ENCODE measurements at regions not wholly inside any gene's neighbourhood (a gene's known extent, or its start where the extent isn't known, plus 50 kb on each side); places are given as distances from the start of the nearest gene placed in this dataset.

DNA sequence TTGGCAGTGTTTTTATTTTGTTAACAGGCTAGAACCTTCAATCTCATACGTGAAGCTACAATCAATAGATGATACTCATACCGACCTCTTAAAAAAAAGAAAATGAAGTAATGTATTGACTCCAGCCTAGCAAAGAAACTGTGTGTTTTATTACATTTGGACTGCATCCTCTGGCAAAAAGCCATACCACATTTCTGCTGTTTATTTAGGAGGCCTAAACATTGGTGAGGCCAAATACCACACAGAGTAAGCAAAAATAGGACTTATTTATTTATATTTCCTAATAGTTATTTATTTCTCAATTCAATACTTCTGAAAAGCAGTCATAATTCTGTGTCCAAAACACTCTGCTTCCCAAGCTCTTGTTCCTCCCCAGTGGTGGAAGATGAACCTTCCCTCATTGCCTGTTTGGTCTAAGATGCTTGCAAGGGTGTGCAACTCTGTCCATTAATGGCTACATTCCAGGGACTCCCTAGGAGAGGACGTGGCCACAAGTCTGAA lies 398.8 kb upstream of the KLF6 start:
- no peak for DNase-seq
- Mint-ChIP-seq H3K36me3 (peaks cover 4% of the 10 kb centered on the region), H3K27ac (no peak overlapping the region), H3K4me3 (no peak overlapping the region), H3K27me3 (no peaks in the 10 kb centered on the region), H3K4me1 (peaks cover 22% of the 10 kb centered on the region), H3K9me3 (peaks cover 3% of the 10 kb centered on the region)
- ATAC-seq (ENCODE audit: low read depth) = no peak
- POLR2A ChIA-PET = no interaction called here

DNA sequence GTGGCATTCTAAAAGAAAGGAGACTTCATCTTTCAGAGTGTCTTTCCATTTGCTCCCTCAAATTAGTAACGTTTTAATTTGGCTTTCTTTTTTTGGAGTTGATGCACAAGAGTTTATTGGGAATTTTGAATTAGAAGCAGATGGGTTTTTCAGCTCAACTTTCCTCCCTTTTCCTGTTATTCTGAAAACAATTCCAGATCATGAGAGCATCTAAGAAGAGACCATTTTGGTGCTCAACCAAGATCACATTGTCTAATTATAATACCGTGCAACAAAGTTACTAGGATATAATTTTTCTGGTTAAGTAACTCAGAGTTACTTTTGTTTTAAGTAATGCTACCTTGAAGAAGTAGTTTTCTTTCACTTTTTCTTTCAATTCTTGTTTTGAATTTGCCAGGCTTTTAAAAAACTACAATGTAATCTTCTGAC lies 396.6 kb upstream of the KLF6 start:
- ATAC-seq (ENCODE audit: low read depth) = peak; percentile 39
- H3K27me3 Mint-ChIP-seq = no peaks in the 10 kb centered on the region
- peak overlapping the region; percentile 51 for H3K4me3 Mint-ChIP-seq
- H3K36me3 Mint-ChIP-seq = peaks cover 4% of the 10 kb centered on the region
- peaks cover 16% of the 10 kb centered on the region for H3K4me1 Mint-ChIP-seq
- POLR2A ChIA-PET = interaction anchor here (0.6 kb wide), 1 partner anchor 372 kb away, joined by 4 read pairs; no protein-coding TSS in a partner anchor
- no peak for DNase-seq
- peak overlapping the region; percentile 66 for H3K27ac Mint-ChIP-seq
- H3K9me3 Mint-ChIP-seq = peaks cover 3% of the 10 kb centered on the region

- Mint-ChIP-seq H3K4me3 (peak overlapping the region; percentile 51), H3K27me3 (no peaks in the 10 kb centered on the region), H3K9me3 (peaks cover 3% of the 10 kb centered on the region), H3K36me3 (peaks cover 4% of the 10 kb centered on the region), H3K27ac (no peak overlapping the region), H3K4me1 (peaks cover 16% of the 10 kb centered on the region)
- ATAC-seq (ENCODE audit: low read depth) (no peak), DNase-seq (no peak)
- POLR2A ChIA-PET = no interaction called here
Measured at GRCh38 chr10:4181081-4181480, 396.1 kb upstream of the KLF6 start.

DNA sequence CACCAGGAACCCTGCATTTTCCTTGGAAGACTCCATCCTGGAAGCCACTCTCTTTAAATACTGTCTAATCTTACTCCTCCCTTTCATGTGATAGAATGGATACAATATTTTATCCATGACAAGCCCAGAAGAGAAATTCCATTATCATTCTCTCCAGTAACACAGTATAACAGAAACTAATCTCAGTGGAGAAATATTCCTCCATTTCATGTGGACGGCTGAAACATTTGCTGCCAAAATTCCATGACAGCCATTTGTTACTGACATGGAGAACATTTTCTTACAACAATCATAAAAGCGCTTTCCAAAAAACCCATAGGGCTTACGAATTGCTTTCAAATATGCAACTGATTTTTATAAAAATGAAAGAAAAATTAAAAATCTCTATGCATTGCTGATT lies 392.8 kb upstream of the KLF6 start:
- DNase-seq = no peak
- no peak overlapping the region for H3K27ac Mint-ChIP-seq
- ATAC-seq (ENCODE audit: low read depth) = no peak
- POLR2A ChIA-PET = no interaction called here
- peaks cover 4% of the 10 kb centered on the region for H3K36me3 Mint-ChIP-seq
- H3K27me3 Mint-ChIP-seq = peaks cover 3% of the 10 kb centered on the region
- peaks cover 13% of the 10 kb centered on the region for H3K4me1 Mint-ChIP-seq
- H3K9me3 Mint-ChIP-seq = peaks cover 4% of the 10 kb centered on the region
- H3K4me3 Mint-ChIP-seq = no peak overlapping the region

GRCh38 chr10:4176500-4177281 lies 391.7 kb upstream of the KLF6 start:
- no peak overlapping the region for H3K27ac Mint-ChIP-seq

GRCh38 chr10:4174197-4174596 lies 389.2 kb upstream of the KLF6 start:
- no peak for DNase-seq
- Mint-ChIP-seq H3K9me3 (peaks cover 9% of the 10 kb centered on the region), H3K4me1 (peaks cover 2% of the 10 kb centered on the region), H3K4me3 (no peak overlapping the region), H3K36me3 (peaks cover 5% of the 10 kb centered on the region), H3K27me3 (peaks cover 3% of the 10 kb centered on the region), H3K27ac (no peak overlapping the region)
- no peak for ATAC-seq (ENCODE audit: low read depth)
- POLR2A ChIA-PET = no interaction called here

More at GRCh38 chr10:4176500-4177281, 391.7 kb upstream of the KLF6 start:
- peaks cover 3% of the 10 kb centered on the region for H3K27me3 Mint-ChIP-seq
- H3K9me3 Mint-ChIP-seq = peaks cover 9% of the 10 kb centered on the region
- peaks cover 9% of the 10 kb centered on the region for H3K36me3 Mint-ChIP-seq
- POLR2A ChIA-PET = no interaction called here
- no peak overlapping the region for H3K4me3 Mint-ChIP-seq
- peaks cover 8% of the 10 kb centered on the region for H3K4me1 Mint-ChIP-seq
- no peak for ATAC-seq (ENCODE audit: low read depth)
- DNase-seq = no peak

DNA sequence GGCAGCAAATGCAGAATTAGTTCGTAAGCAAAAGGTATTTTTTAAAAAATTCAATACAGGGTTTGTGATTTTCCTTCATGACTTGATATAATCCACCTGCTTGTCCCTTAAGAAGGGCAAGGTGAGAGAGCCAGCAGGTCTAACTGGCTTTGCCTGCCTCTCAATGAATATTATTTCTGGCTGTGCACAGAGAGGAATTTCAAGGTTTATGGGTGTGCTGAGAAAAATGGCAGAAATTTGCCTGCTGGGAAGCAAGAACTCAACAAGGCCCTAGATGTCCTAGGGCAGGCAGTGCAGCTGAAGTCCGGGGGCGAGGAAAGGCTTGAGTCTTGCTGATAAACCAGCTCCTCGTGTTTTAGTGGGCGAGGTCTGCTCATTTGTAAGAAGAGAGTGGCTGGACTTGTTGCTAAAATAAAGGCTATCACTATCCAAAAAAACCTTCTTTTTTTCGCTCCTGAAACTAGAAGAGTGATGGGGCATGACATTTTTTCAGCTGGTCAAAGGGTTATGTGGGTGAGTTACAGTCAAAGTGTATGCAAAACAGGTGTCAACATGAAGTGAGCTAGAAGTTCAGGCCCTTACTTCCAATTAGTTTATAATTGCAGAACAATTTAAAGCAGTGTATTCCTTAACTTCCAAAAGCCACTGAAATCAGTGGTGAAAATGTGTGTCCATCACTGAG lies 385.8 kb upstream of the KLF6 start:
- ATAC-seq (ENCODE audit: low read depth) (no peak), DNase-seq (no peak)
- H3K27me3 Mint-ChIP-seq = peaks cover 3% of the 10 kb centered on the region
- peaks cover 5% of the 10 kb centered on the region for H3K36me3 Mint-ChIP-seq
- peaks cover under 1% of the 10 kb centered on the region for H3K4me1 Mint-ChIP-seq
- H3K27ac Mint-ChIP-seq = no peak overlapping the region
- H3K4me3 Mint-ChIP-seq = no peak overlapping the region
- peaks cover 9% of the 10 kb centered on the region for H3K9me3 Mint-ChIP-seq
- POLR2A ChIA-PET = no interaction called here

GRCh38 chr10:4170181-4170580 lies 385.2 kb upstream of the KLF6 start:
- no peaks in the 10 kb centered on the region for H3K4me1 Mint-ChIP-seq
- no peak for DNase-seq
- peaks cover 9% of the 10 kb centered on the region for H3K9me3 Mint-ChIP-seq
- peaks cover 5% of the 10 kb centered on the region for H3K36me3 Mint-ChIP-seq
- no peak for ATAC-seq (ENCODE audit: low read depth)
- peaks cover 3% of the 10 kb centered on the region for H3K27me3 Mint-ChIP-seq
- H3K4me3 Mint-ChIP-seq = no peak overlapping the region
- H3K27ac Mint-ChIP-seq = peak overlapping the region; percentile 40
- POLR2A ChIA-PET = no interaction called here

GRCh38 chr10:4169448-4169847 lies 384.4 kb upstream of the KLF6 start:
- H3K4me3 Mint-ChIP-seq = no peak overlapping the region
- POLR2A ChIA-PET = no interaction called here

GRCh38 chr10:4167216-4167615 lies 382.2 kb upstream of the KLF6 start:
- Mint-ChIP-seq H3K4me1 (no peaks in the 10 kb centered on the region), H3K36me3 (peaks cover 7% of the 10 kb centered on the region), H3K27ac (no peak overlapping the region), H3K9me3 (peaks cover 11% of the 10 kb centered on the region), H3K27me3 (no peaks in the 10 kb centered on the region), H3K4me3 (no peak overlapping the region)
- ATAC-seq (ENCODE audit: low read depth) (no peak), DNase-seq (no peak)
- POLR2A ChIA-PET = no interaction called here

More at GRCh38 chr10:4169448-4169847, 384.4 kb upstream of the KLF6 start:
- Mint-ChIP-seq H3K36me3 (peaks cover 8% of the 10 kb centered on the region), H3K9me3 (peaks cover 15% of the 10 kb centered on the region), H3K4me1 (no peaks in the 10 kb centered on the region), H3K27me3 (peaks cover 3% of the 10 kb centered on the region), H3K27ac (no peak overlapping the region)
- DNase-seq (no peak), ATAC-seq (ENCODE audit: low read depth) (no peak)

DNA sequence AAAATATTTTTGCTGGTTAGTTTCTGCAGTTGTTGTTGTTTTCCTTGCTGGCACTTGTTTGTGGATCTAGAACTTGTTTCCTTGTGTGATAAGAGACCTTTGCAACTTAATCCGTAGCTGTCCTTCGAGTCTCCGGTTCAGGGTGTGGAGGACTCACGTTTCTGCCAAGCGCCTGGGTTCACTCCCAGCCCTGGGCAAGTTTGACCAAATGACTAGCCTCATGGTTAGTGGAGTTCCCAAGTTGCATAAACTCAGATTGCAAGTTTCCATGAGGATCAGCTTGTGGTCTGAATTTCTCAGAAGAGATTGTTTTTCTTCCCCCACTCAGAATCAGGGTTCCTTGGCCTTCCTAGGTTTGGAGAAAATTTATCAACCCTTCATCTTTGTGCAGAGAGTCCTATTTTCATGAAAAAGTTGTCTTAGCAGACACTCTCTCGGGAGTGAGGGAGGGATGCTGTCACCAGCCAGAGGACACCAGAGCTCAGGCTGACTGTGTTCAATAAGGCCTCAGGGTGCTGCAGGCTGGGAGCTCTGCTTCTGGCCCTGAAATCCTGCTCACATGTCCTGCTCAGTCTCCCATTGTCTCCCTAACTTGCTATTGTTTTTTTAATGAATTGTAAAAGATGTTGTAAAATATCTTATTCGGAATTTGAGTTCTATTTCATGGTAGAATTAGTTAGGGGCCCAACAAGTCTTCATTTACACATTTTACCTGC lies 377.7 kb upstream of the KLF6 start:
- Mint-ChIP-seq H3K27me3 (no peaks in the 10 kb centered on the region), H3K9me3 (peaks cover 11% of the 10 kb centered on the region), H3K36me3 (peaks cover 10% of the 10 kb centered on the region), H3K27ac (no peak overlapping the region), H3K4me3 (no peak overlapping the region), H3K4me1 (peaks cover 3% of the 10 kb centered on the region)
- POLR2A ChIA-PET = no interaction called here
- no peak for DNase-seq
- no peak for ATAC-seq (ENCODE audit: low read depth)

DNA sequence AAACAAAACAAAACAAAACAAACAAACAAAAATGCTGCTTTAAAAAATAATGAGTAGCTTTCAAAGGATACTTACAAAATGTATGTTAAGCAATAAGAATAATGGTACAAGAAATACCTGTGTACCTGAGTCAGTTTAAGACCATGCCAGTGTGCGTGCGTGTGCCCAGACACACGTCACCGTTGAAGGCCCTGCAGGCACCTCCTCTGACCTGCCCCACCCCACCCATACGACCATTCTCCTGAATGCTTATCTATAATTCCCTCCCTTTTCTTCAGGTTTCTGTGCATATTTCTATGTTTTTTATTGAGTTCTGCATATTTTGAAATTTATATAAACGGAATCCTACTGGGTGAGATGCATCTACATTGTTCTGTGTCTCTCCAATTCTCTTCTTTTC lies 374.2 kb upstream of the KLF6 start:
- POLR2A ChIA-PET = no interaction called here
- H3K4me3 Mint-ChIP-seq = no peak overlapping the region
- DNase-seq = no peak
- no peak for ATAC-seq (ENCODE audit: low read depth)
- peaks cover 10% of the 10 kb centered on the region for H3K36me3 Mint-ChIP-seq
- no peaks in the 10 kb centered on the region for H3K27me3 Mint-ChIP-seq
- no peak overlapping the region for H3K27ac Mint-ChIP-seq
- peaks cover 11% of the 10 kb centered on the region for H3K4me1 Mint-ChIP-seq
- H3K9me3 Mint-ChIP-seq = peaks cover 8% of the 10 kb centered on the region

DNA sequence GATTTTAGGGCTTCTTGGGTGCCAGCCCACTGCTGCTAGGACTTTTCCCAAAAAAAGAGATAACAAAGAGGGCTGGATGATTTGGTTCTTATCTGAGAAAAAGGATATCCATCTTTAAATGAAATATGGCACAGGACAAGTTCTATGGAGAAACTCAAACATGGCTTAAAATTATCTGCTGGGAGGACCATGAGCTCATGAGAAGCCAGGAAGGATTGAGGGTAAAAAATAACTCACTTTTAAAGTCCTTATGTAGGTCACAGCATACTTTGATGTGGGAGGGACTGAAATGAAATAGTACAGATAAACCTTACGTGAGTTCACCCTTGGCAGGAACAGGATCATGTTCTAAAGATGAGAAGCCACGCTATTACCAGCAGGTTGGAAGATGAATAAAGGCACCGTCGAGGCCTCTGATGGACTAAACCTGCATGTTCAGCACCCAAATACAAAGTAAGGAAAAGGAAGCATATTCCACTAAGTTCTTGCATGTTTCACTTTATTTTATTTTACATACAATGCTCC lies 369.2 kb upstream of the KLF6 start:
- DNase-seq (no peak), ATAC-seq (ENCODE audit: low read depth) (peak; percentile 52)
- Mint-ChIP-seq H3K27ac (peak overlapping the region; percentile 65), H3K4me1 (peaks cover 17% of the 10 kb centered on the region), H3K9me3 (peaks cover 3% of the 10 kb centered on the region), H3K27me3 (no peaks in the 10 kb centered on the region), H3K36me3 (peaks cover 5% of the 10 kb centered on the region), H3K4me3 (no peak overlapping the region)
- POLR2A ChIA-PET = interaction anchor here (0.6 kb wide), 1 partner anchor 100 kb away, joined by 3 read pairs; no protein-coding TSS in a partner anchor
